HG03139 (cell line): ENCODE measurements at regions not wholly inside any gene's neighbourhood (a gene's known extent, or its start where the extent isn't known, plus 50 kb on each side); places are given as distances from the start of the nearest gene placed in this dataset.

Experiments used
- ATAC-seq: cut with Tn5 transposase; IDR thresholded peaks from one replicate; pipeline ENCODE4 v1.9.1; 2021; ENCODE audit not compliant: unreplicated experiment

- no peak for ATAC-seq
Observed at GRCh38 chr2:15763822-15764682, 172.4 kb downstream of the DDX1 start.

GRCh38 chr2:15764683-15765011 lies 173.0 kb downstream of the DDX1 start:
- ATAC-seq, result no peak

- no peak for ATAC-seq
Observed at GRCh38 chr2:15765211-15765610, 173.5 kb downstream of the DDX1 start.

DNA sequence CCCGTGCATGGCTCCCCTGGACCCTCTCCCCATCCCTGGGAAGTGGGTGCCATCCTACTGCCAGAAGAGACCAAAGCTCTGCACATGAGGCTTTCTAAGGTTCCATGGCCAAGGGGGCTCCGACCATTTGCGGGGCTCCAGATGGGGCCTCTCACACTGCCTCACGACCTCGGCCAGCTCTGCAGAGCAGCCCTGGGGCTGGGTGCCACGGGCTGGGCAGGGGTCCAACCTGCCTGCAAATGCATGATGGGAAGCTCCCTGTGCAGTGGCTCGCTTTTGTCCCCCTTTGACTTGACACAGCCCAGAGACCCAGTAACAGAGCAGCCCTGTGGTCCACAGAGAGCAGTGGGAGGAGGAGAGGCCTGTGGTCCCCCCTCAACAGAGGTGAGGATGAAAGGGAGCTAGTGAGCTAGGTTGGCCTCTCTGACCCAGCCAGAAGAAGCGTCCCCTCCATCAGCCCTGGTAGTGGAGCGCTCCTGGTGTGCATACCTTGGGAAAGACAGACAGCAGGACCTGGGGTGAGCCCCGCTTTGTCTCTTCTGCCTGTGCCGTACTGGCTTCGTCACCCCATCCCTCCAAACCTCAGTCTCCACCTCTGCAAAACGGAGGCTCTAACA lies 174.1 kb downstream of the DDX1 start:
- ATAC-seq, result no peak

GRCh38 chr2:15766303-15766861 lies 174.0 kb upstream of the MYCN start:
- ATAC-seq, result no peak

DNA sequence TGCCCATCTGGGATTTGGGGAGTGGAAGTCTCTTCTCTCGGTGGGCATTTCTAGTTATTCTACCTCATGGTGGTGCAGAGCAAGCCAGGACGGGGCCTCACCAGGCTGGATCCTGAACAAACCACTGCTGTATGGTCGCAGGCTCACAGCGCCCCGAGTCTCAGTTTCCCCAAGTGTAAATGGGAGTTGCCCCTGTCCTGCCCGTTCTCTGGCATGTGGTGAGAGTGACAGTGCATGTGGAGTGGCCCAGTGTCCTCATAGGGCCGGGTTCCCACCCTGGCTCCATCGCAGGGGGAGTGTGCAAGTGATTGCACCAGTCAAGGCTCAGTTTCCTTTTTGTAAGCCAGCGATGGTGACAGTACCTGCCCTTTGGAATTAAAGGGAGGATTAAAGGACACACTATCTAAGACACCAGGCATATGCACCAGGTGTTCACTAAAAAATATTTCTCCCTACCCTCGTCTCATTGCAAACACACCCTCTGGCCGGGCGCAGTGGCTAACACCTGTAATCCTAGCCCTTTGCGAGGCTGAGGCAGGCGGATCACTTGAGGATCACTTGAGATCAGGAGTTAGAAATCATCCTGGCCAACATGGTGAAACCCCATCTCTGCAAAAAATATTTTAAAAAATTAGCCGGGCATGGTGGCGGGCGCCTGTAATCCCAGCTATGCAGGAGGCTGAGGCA lies 173.3 kb upstream of the MYCN start:
- ATAC-seq, result no peak

DNA sequence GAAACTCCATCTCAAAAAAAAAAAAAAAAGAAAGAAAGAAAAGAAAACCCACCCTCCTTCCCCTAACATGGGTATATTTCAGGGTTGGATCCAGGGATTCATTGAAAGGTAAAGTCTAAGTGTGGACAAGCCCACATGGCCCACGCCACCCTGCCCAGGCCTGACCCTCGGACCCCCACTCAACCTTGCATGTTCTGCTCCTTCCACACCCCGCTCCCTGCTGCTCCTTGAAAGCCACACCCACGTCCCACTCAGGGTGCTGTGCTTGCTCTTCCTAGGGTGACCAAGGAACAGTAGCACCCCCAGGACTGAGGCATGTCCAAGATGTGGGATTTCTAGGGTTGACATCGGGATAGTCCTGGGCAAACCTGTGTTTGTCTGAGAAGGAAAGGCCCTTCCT lies 172.7 kb upstream of the MYCN start:
- ATAC-seq, result no peak

GRCh38 chr2:15768142-15768541 lies 172.2 kb upstream of the MYCN start:
- ATAC-seq, result no peak

DNA sequence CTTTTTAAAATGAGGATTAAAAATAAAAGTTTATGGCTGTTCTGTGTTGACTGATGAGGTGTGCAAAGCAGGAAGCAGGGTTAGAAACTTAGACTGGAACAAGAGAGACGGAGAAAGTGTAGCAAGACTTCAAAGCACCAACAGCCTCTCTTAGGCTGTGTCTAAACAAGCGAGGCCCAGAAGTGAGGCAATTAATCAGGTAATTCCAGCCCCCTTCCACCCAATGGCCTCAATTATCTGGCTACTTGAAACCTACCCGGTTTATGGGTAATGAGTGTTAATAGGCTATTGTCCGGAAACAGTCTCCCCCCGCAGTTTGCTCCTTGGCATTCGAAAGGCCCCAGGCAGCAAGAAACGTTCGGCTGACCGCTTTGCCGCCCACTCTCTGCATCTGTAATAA lies 171.7 kb upstream of the MYCN start:
- no peak for ATAC-seq

DNA sequence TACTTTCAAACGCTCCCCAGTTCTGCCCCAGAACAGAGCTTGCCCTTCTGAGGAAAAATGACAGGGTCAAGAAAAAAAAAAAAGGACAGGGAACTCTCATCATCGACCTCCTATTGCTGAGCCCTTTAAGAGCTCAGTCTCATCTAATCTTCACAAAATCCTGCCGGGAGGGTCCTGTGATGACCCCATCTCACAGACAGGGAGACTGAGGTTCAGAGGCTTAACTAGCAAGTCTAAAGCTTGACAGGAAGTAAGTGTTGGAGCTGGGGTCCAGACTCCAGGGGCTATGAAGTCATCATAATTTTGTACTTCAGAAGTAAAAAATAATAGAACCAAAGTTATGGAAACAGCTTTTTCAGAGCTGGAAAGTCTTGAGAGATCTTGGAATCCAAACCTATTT lies 171.1 kb upstream of the MYCN start:
- no peak for ATAC-seq

DNA sequence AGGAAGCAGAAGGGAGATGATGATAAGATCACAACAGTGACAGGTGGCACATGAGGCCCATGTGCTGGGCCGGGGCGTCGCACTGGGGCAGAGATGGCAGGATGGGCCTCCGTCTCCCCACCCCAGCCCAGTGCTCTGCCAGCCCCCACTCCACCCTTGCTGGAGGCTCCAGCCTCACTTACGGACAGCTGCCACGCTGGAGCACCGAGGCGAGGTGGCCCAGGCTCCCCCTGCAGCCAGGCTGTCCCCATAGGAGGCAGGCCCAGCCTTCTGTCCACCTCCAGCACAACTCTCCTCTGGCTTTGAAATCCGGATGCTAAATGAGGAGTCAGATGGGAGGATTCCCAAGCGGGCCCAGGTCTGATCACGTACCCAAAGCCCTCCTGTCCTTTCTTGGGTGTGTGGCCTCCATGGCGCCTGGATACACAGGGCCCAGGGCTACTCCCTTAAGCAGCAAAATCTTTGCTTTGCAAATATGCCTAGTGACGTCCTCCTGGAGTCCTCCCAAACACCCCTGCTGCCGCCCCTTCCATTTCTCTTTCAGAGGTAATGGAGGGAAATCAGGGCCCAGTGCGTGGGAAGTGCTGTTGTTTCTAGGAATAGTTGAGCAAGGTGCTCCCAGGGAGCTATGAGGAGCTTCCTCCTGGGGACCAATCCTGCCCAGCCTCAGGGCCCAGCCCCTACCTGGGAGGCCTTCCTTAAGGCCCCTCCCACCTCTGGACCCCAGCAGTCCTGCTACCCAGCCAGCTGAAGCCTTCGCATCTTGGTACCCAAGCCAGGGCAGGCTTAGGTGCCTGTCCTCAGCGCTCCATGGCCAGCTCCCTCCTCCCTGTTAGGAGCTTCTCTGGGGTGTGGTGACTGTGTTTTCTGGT lies 170.4 kb upstream of the MYCN start:
- no peak for ATAC-seq

DNA sequence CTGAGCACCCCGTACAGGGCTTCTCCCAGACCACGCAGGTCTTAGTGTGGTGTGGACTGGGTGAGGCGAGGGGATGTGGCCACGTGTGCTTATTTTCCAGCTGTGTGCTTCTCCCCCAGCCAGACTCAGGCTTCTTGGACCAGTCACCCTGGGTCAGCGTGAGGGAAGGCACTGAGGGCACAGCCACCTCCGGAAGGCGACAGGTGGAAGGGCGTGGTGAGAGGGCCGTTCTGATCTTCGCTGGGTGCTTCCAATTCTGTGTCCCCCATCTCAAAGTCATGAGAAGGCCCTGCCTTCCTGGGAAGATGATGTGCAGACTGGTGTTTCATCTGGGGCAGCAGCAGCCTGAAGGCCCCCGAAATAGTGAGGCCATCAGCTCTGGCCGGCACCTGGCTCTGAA lies 169.7 kb upstream of the MYCN start:
- no peak for ATAC-seq

DNA sequence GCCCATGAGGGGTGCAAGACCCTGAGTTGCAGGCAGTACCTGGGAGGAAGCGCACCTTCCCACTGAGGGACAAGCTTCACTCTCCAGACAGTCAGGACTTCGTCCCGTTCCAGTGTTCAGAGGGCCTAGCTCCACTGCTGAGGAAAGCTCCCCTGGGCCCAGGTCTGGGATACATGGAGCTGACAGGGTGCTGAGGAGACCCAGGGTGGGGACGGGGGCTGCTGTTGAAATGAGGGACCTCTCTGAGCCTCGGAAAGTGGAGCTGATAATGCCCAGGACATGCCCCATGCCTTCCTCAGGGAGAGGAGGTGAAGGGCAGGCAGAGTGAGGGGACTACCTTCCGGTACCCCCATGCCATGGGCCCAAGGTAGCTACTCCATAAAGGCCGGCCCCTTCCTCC lies 169.2 kb upstream of the MYCN start:
- no peak for ATAC-seq

GRCh38 chr2:15772086-15772595 lies 168.2 kb upstream of the MYCN start:
- ATAC-seq, result no peak

GRCh38 chr2:15772681-15773080 lies 167.7 kb upstream of the MYCN start:
- no peak for ATAC-seq

DNA sequence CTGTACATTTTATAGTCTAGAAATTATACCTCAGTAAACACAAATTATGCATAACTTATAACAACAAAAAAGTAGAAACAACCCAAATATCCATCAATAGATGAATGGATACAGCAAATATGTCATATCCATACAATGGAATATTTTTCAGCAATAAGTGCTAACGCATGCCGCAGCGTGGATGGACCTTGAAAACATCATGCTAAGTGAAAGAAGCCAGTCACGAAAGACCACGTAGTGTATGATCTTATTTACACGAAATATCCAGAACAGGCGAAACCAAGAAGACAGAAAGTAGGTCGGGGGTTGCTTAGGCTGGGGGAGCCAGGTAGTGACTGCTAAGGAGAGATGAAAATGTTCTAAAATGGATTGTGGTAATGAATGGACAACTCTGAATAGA lies 167.1 kb upstream of the MYCN start:
- ATAC-seq, result no peak

GRCh38 chr2:15773846-15774245 lies 166.5 kb upstream of the MYCN start:
- no peak for ATAC-seq

GRCh38 chr2:15775753-15776628 lies 164.4 kb upstream of the MYCN start:
- no peak for ATAC-seq

GRCh38 chr2:15776629-15776919 lies 163.8 kb upstream of the MYCN start:
- no peak for ATAC-seq
